ENCODE measurements at regions not wholly inside any gene's neighbourhood (a gene's known extent, or its start where the extent isn't known, plus 50 kb on each side); places are given as distances from the start of the nearest gene placed in this dataset.

GRCh38 chr6:94344866-94345265 is 925.5 kb upstream of the EPHA7 start:
- Mint-ChIP-seq H3K27ac (no peak overlapping the region), H3K4me3 (no peak overlapping the region), H3K36me3 (ENCODE audit: low read depth) (no peaks in the 10 kb centered on the region), H3K4me1 (no peaks in the 10 kb centered on the region), H3K27me3 (ENCODE audit: low read depth, poor library complexity) (no peaks in the 10 kb centered on the region), H3K9me3 (no peaks in the 10 kb centered on the region)
- DNase-seq = no peak
- no peak for TF ChIP-seq CTCF (IDR thresholded peaks at IDR 0.05)

GRCh38 chr6:94341173-94341572 is 921.8 kb upstream of the EPHA7 start:
- no peak overlapping the region for H3K27ac Mint-ChIP-seq
- H3K27me3 Mint-ChIP-seq (ENCODE audit: low read depth, poor library complexity) = no peaks in the 10 kb centered on the region
- no peaks in the 10 kb centered on the region for H3K9me3 Mint-ChIP-seq
- no peak for TF ChIP-seq CTCF (IDR thresholded peaks at IDR 0.05)
- no peak for DNase-seq
- no peaks in the 10 kb centered on the region for H3K36me3 Mint-ChIP-seq (ENCODE audit: low read depth)
- no peaks in the 10 kb centered on the region for H3K4me1 Mint-ChIP-seq
- no peak overlapping the region for H3K4me3 Mint-ChIP-seq

DNA sequence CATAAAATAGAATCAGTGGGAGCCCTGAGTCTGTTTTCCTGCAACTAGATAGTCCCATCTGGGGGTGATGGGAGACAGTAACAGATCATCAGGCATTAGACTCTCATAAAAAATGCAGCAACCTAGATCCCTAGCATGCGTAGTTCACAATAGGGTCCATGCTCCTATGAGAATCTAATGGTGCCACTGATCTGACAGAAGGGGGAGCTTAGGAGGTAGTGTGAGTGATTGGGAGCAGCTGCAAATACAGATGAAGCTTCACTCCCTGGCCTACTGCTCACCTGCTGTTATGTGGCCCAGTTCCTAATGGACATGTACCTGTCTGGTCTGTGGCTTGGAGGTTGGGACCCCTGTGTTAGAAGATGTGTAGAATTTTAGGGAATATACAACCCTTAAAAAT is 904.5 kb upstream of the EPHA7 start:
- Mint-ChIP-seq H3K9me3 (no peaks in the 10 kb centered on the region), H3K27ac (no peak overlapping the region), H3K4me1 (no peaks in the 10 kb centered on the region), H3K4me3 (no peak overlapping the region), H3K27me3 (ENCODE audit: low read depth, poor library complexity) (no peaks in the 10 kb centered on the region), H3K36me3 (ENCODE audit: low read depth) (no peaks in the 10 kb centered on the region)
- TF ChIP-seq CTCF (IDR thresholded peaks at IDR 0.05) = no peak
- DNase-seq = no peak

- Mint-ChIP-seq H3K9me3 (no peaks in the 10 kb centered on the region), H3K27ac (no peak overlapping the region), H3K36me3 (ENCODE audit: low read depth) (no peaks in the 10 kb centered on the region), H3K4me3 (no peak overlapping the region), H3K27me3 (ENCODE audit: low read depth, poor library complexity) (peaks cover under 1% of the 10 kb centered on the region), H3K4me1 (no peaks in the 10 kb centered on the region)
- no peak for TF ChIP-seq CTCF (IDR thresholded peaks at IDR 0.05)
- DNase-seq = no peak
These were observed 881.2 kb upstream of the EPHA7 start for GRCh38 chr6:94300424-94301144.

GRCh38 chr6:94289131-94289530 is 869.8 kb upstream of the EPHA7 start:
- Mint-ChIP-seq H3K4me1 (no peaks in the 10 kb centered on the region), H3K36me3 (ENCODE audit: low read depth) (no peaks in the 10 kb centered on the region), H3K27ac (no peak overlapping the region), H3K27me3 (ENCODE audit: low read depth, poor library complexity) (peaks cover 9% of the 10 kb centered on the region), H3K9me3 (no peaks in the 10 kb centered on the region), H3K4me3 (no peak overlapping the region)
- no peak for DNase-seq
- no peak for TF ChIP-seq CTCF (IDR thresholded peaks at IDR 0.05)

DNA sequence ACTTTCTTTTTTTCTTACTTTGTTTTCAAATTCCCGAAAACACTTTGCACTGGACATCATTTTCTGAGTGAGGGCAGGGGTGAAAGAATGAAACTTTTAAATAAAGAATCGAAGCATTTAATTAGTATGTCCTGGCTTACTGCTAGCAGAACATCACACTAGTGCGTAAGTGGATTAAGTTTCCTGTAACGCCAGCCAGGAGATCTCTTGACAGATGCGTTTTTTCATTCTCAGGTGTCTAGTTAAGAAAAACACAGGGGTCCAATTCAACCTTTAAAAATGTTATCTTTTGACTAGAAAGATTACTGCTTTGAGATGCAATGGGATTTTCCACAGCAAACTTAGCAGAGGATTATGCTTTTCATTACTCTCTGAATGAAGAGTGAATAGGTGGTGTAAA is 858.8 kb upstream of the EPHA7 start:
- Mint-ChIP-seq H3K36me3 (ENCODE audit: low read depth) (no peaks in the 10 kb centered on the region), H3K4me3 (no peak overlapping the region), H3K4me1 (peaks cover 12% of the 10 kb centered on the region), H3K9me3 (no peaks in the 10 kb centered on the region), H3K27ac (no peak overlapping the region), H3K27me3 (ENCODE audit: low read depth, poor library complexity) (no peaks in the 10 kb centered on the region)
- no peak for DNase-seq
- no peak for TF ChIP-seq CTCF (IDR thresholded peaks at IDR 0.05)
